ENCODE measurements at regions not wholly inside any gene's neighbourhood (a gene's known extent, or its start where the extent isn't known, plus 50 kb on each side); places are given as distances from the start of the nearest gene placed in this dataset.

GRCh38 chr22:34931026-34931425 lies 134.9 kb upstream of the ISX start (continued):
- no peak for TF ChIP-seq SMAD3 (CRISPR knock-in tag; IDR thresholded peaks at IDR 0.05; ENCODE audit: borderline replicate concordance)
- TF ChIP-seq, protein P1, sequence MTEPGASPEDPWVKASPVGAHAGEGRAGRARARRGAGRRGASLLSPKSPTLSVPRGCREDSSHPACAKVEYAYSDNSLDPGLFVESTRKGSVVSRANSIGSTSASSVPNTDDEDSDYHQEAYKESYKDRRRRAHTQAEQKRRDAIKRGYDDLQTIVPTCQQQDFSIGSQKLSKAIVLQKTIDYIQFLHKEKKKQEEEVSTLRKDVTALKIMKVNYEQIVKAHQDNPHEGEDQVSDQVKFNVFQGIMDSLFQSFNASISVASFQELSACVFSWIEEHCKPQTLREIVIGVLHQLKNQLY (CRISPR knock-in tag; IDR thresholded peaks at IDR 0.05), result no peak
- TF ChIP-seq HMGXB4 (CRISPR knock-in tag; IDR thresholded peaks at IDR 0.05), result no peak
- no peak for TF ChIP-seq FOXP1 (CRISPR knock-in tag; IDR thresholded peaks at IDR 0.05; ENCODE audit: borderline replicate concordance)
- TF ChIP-seq MXD4 (CRISPR knock-in tag; IDR thresholded peaks at IDR 0.05; ENCODE audit: borderline replicate concordance), result no peak
- TF ChIP-seq GTF2I (CRISPR knock-in tag; conservative IDR thresholded peaks at IDR 0.05), result no peak
- no peak for TF ChIP-seq TEAD1 (CRISPR knock-in tag; IDR thresholded peaks at IDR 0.05)

GRCh38 chr22:34934261-34934660 lies 131.7 kb upstream of the ISX start:
- H3K9me3 Mint-ChIP-seq, result peaks cover 13% of the 10 kb centered on the region

More at GRCh38 chr22:34934261-34934660, 131.7 kb upstream of the ISX start:
- ChIA-PET CTCF (interaction anchor here (1.3 to 1.5 kb wide), 3 partner anchors 10 to 297 kb away, joined by 3 to 7 read pairs (median 3); no protein-coding TSS in a partner anchor), POLR2A (no interaction called here)
- TF ChIP-seq ZBTB43 (CRISPR knock-in tag; IDR thresholded peaks at IDR 0.05) (no peak), CREB1 (CRISPR knock-in tag; IDR thresholded peaks at IDR 0.05) (no peak), AR (CRISPR knock-in tag; IDR thresholded peaks at IDR 0.05) (no peak), OVOL2 (CRISPR knock-in tag; IDR thresholded peaks at IDR 0.05; ENCODE audit: borderline replicate concordance) (no peak), ZNF671 (CRISPR knock-in tag; IDR thresholded peaks at IDR 0.05) (no peak), ZNF138 (CRISPR knock-in tag; conservative IDR thresholded peaks at IDR 0.05) (no peak), TCF7 (CRISPR knock-in tag; IDR thresholded peaks at IDR 0.05; ENCODE audit: low read depth) (no peak), SMAD4 (CRISPR knock-in tag; IDR thresholded peaks at IDR 0.05) (no peak)
- TF ChIP-seq, protein P2, sequence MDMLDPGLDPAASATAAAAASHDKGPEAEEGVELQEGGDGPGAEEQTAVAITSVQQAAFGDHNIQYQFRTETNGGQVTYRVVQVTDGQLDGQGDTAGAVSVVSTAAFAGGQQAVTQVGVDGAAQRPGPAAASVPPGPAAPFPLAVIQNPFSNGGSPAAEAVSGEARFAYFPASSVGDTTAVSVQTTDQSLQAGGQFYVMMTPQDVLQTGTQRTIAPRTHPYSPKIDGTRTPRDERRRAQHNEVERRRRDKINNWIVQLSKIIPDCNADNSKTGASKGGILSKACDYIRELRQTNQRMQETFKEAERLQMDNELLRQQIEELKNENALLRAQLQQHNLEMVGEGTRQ (CRISPR knock-in tag; IDR thresholded peaks at IDR 0.05), result no peak
- TF ChIP-seq, protein P3, sequence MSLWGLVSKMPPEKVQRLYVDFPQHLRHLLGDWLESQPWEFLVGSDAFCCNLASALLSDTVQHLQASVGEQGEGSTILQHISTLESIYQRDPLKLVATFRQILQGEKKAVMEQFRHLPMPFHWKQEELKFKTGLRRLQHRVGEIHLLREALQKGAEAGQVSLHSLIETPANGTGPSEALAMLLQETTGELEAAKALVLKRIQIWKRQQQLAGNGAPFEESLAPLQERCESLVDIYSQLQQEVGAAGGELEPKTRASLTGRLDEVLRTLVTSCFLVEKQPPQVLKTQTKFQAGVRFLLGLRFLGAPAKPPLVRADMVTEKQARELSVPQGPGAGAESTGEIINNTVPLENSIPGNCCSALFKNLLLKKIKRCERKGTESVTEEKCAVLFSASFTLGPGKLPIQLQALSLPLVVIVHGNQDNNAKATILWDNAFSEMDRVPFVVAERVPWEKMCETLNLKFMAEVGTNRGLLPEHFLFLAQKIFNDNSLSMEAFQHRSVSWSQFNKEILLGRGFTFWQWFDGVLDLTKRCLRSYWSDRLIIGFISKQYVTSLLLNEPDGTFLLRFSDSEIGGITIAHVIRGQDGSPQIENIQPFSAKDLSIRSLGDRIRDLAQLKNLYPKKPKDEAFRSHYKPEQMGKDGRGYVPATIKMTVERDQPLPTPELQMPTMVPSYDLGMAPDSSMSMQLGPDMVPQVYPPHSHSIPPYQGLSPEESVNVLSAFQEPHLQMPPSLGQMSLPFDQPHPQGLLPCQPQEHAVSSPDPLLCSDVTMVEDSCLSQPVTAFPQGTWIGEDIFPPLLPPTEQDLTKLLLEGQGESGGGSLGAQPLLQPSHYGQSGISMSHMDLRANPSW (CRISPR knock-in tag; conservative IDR thresholded peaks at IDR 0.05; ENCODE audit: low read depth), result no peak
- TF ChIP-seq, protein P4, sequence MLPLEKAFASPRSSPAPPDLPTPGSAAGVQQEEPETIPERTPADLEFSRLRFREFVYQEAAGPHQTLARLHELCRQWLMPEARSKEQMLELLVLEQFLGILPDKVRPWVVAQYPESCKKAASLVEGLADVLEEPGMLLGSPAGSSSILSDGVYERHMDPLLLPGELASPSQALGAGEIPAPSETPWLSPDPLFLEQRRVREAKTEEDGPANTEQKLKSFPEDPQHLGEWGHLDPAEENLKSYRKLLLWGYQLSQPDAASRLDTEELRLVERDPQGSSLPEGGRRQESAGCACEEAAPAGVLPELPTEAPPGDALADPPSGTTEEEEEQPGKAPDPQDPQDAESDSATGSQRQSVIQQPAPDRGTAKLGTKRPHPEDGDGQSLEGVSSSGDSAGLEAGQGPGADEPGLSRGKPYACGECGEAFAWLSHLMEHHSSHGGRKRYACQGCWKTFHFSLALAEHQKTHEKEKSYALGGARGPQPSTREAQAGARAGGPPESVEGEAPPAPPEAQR (CRISPR knock-in tag; IDR thresholded peaks at IDR 0.05), result no peak
- Mint-ChIP-seq H3K4me1 (peaks cover 23% of the 10 kb centered on the region), H3K4me3 (no peak overlapping the region), H3K36me3 (0 out of 2 replicates have a peak, but pooled peaks cover 4% of the 10 kb centered on the region), H3K27me3 (ENCODE audit: low read depth) (peaks cover 11% of the 10 kb centered on the region; the same call in 1 of the 2 replicates), H3K27ac (no peak overlapping the region)
- DNase-seq (ENCODE audit: low spot score), result no peak
- ATAC-seq, result no peak

All from WTC11 (cell line).